Activated T-cell treated with anti-CD3 and anti-CD28 coated beads for 4 hours (primary cell): ENCODE measurements at regions not wholly inside any gene's neighbourhood (a gene's known extent, or its start where the extent isn't known, plus 50 kb on each side); places are given as distances from the start of the nearest gene placed in this dataset.

Experiments
- DNase-seq: peaks from one replicate; pipeline ENCODE4 v3.0.0-alpha.2; 2020

DNA sequence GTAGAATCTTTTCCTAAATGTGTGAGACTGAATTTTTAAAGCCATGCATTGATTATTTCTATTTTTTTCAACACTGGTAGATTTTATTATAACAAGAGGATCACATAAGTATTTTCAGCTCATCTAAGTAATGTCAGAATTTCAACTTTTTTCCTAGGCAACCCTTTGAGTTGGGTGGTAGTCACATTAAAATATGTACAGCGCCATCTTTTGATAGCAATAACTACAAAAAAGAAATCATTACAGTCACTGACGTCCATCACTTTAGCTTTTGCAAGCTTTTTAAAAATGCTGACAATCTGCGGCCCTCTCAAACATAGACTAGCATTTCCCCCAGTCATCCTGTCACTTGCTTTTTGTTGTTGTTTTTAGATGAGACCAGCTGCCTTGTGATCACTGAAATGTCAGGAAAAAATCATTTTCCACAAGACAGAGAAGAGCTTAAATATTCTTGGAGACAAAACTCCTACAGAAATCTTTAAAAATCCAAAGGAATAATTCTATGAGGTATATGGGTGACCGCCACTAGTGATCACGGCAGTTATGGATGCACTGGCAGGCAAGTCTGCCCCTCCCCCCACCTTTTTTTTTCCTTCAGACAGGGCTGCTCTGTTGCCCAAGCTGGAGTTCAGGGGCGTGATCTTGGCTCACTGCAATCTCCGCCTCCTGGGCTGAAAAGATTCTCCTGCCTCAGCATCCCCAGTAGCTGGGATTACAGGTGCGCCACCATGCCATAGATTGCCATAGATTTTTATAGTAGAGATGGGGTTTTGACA lies 384.0 kb upstream of the KCNMB2 start:
- DNase-seq: no peak

DNA sequence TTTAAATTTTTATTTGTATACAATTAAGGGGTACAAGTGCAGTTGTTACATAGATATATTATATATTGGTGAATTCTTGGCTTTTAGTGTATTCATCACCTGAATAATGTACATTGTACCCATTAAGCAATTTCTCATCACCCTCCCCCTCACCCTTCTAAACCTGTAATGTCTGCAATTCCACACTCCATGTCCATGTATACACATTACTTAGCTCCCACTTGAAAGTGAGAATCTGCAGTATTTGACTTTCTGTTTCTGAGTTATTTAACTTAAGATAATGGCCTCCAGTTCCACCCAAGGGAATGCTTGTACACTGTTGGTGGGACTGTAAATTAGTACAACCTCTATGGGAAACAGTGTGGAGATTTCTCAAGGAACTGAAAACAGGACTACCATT lies 383.2 kb upstream of the KCNMB2 start:
- DNase-seq: no peak

DNA sequence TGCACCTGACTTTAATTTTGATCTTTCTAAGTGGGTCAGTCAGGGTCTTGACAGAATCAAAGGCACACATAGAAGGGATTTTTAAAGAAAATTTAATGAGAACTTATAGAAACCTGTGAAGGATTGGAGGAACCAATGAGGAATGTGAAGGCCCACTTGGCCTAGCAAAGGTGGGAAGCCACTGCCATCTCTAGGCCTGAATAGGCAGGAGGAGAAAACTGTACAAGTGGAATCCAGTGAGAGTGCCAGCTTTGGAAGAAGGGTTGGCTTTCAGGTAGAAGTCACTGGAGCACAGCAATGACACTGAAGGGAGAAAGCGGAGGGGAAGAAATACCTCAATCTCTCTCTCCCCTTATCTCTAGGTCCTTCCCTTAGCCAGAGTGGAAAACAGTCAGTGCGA lies 380.7 kb upstream of the KCNMB2 start:
- DNase-seq: no peak

DNA sequence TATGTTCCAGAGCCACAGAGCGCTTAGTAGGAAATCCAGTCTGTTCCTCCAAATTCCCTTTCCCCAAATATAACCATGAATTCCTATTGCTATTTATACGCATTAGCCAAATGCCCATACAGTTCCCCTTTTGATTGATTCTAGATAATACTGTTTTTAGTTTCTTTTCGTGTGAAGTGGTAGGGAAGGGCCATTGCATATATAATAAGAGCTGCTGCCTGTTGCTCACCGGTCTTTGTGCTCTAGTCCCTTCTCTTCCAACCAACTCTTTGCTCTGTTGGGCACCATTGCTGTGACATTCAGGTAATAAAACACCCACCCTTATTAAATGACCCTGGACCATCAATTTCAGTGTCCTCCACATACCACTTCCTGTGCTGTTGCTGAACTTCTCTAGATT lies 379.9 kb upstream of the KCNMB2 start:
- no peak for DNase-seq

DNA sequence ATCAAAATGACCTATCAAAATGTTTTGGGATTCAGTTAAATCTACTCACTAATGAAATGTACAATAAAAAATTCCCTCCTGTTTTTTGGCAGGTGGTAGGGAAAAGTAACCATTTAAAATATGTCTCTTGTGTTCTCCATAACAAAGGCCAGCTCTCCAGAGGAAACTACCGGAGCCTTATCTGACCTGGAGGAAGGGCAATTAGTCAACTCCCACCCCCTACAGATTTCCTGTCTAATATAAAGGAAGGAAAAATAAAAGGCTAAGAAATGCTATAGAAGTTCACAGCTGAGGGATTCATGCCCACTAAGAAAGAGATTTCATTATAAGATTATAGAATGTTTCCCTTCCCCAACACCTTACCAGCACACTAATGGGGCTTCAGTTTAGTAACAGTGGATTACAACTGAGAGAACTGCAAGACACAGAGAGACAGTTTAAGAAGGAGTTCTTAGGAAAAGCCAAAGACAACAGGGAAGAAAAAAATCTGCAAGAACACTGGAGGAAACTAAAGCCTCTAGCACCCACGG lies 376.5 kb upstream of the KCNMB2 start:
- no peak for DNase-seq

DNA sequence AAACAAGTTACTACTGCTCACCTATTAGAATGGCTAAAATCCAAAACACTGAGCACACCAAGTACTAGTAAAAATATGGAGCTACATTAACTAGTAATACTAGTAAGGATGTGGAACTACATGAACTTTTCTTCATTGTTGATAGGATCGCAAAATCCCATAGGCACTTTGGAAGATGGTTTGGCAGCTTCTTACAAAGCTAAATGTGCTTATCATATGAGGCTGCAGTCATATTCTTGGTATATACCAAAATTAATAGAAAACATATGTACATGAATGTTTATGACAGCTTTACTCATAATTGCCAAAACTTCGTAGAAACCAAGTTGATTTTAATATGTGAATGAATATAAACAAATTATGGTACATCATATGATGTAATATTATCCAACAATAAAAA lies 366.8 kb upstream of the KCNMB2 start:
- DNase-seq: no peak

DNA sequence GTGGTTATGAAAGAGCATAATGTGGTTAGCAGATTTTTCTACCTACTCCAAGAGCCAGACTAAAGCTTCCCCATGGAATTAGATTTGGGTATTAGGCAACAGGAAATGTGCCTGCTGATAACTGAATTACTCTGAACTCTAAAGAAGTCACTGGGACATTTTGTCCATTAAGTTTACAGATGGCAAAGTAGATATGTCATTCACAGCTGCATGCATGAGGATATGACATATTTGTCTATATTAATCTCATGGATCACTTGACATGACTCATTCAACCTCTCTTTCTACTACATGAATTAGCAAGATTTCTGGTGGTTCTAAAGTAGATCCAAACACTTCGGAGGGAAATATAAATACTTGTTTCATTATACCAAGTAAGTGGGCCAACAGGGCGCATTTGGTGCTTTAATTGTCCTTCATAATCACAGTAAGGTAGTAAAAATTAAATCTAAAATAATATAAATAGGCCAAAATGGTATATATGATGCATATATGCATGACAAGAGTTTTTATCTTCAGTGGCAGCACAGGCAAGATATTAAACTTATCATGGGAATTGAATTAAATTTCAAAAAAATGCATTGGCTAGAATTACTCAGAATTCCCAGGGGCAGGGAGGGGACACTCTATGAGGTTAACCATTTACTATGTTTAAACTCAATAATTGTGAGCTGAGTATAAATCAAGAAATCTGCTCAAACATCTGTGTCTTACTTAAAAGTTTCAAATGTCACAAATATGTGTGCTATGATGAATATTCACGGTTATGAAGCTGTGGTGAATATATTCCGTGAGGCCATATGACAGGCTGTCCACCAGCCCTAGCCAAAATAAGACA lies 365.3 kb upstream of the KCNMB2 start:
- DNase-seq: no peak

DNA sequence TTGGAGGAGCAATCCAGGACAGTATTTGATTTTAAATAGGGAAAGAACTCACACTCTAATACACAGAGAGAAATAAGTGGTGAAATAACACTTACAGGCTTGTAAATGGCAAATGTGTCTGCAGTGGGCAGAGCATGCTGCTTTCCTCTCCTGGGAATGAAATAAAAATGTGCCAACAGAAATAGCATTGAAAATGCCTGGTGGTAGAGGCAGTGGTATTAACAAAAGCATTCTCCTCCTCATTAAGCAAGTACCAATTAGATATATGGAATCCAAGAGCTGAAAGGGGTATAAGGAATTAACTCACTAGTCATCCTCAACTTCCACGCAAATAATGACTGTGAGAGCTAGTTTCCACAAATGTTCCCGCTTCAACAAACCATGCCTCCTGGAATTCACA lies 364.1 kb upstream of the KCNMB2 start:
- no peak for DNase-seq

DNA sequence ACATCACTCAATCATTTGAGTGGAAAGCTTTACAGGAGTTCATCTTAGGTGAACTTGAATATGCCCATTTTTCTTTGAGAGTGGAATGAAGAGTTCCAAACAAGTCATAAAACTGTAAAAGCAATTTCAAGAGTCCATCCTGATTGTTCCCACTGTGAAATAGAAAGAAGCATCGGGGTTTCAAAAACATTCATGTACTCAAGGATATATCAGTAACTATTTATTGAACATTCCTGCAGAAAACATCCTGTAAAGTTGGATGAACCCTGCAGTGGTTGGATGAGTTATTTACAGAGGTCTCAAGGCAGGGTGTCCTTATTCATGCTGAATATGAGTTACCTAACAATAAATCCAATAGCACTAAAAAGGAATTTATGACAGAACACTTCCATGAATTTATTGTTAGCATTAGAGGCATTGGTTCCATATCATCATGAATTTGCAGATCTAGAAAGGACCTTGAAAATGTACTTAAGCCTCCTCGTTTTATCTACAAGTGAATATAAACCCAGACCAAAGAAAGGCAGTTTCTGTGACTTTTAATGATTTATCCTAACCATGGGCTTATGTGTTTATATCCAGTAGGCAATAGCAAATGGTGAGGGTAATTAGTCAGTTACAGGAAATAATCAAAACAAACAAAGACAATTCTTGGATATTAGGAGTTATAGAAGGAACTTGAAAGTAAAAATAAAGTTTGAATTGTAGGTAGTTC lies 361.9 kb upstream of the KCNMB2 start:
- DNase-seq: no peak

DNA sequence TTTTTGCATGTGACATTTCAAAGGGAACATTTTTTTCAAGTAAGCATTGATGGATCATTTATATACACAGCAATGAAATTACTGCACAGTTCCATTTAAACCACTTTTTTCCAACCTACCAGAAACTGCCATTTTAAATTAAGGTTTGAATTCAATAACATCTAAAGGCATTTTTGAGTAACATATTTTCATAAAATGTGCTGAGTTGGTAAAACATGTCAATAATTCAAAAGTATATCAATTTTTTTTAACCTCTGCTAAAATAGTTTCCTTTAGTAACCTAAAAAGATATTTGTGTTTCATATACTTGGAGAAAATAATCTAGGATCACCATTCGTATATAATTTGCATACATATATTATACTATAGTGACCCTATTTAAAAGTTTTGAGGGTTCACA lies 355.1 kb upstream of the KCNMB2 start:
- no peak for DNase-seq

DNA sequence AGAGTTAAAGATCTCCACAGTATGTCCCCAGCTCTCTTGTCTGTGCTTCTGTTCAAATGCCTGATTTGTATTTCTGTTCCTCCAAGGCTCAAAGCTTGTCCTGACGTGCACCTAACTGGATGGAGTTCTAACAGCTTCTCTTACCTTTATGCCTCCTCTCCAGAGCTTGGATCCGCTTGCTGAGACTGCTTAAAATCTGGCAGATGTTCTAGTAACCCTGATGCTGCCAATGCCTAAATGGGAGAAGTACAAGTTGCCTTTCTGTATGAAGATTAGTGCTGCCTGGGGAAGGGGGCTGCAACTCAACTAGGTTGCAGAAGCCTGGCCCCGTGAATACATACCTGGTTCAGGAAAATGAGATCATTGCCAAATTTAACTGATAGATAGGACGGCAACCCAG lies 354.5 kb upstream of the KCNMB2 start:
- no peak for DNase-seq

DNA sequence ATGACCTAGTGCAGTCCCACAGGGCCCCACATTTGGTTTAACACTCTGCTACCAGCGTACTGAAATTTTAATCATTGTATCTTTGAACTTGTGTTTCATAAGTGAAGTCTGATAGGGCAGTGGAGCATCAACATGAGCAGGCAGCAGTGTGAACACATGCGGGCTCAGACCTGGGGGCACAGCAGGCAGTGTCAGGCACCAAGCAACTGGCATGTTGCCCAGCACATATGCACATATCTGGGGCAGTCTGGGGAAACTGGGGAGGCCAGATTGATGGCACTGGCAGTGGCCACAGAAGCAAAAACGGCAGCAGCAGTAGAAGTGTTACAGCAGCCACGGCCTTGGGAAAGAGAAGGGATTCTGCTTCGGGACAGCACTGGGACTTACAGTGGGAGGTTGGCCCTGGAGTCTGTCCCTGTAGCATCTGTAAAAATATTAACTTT lies 353.9 kb upstream of the KCNMB2 start:
- no peak for DNase-seq

DNA sequence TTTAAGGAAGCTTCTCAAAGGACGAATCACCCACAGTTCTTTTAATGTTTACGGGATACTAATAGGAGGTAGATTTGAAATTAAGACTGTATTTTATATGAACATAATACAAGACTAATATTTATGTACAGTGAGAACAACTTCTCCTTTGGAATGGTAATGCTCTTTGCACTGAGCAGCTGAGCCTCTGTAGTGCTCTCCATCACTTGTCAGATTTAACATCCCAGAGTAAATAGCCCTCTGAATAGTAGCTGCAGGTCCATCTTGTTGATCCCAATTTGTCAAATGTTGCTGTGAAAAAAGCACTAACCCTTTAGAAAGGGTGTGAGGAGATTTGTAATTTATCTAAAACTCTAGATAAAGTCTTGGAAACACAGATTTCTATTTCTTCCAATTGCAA lies 351.4 kb upstream of the KCNMB2 start:
- no peak for DNase-seq

DNA sequence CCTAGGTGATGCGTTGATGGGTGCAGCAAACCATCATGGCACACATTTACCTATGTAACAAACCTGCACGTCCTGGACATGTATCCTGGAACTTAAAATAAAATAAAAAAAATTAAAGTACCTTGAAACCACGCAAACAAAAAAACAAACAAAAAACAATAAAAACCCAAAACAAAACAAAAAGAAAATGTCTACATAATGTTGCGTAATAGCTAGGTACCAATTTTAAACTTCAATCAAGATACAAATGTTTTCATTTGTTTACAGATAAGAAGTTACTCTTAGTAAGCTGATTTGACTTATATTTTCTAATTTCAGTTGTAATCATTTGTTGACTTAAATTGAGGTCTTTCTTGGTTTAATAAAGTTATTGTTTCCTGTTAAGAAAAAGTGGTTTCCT lies 349.6 kb upstream of the KCNMB2 start:
- no peak for DNase-seq

DNA sequence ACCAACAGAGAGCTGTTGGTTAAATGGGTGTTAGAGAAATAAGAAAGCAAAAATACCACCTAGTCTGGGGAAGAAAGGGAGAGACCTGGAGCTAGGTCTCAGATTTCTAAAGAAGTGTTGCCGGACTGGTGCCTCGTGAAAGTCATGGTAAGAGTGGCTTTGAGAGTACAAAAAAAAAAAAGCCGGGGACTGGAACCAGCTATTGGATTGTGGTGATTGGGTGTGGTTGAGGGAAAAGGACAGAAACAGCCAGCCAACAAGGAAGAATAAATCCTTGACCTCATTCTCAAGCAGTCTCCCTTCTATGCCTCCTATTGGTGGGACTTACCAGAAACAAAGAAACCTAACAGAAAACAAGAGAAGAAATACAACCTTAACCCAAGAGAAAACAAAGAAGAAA lies 346.4 kb upstream of the KCNMB2 start:
- DNase-seq: no peak

DNA sequence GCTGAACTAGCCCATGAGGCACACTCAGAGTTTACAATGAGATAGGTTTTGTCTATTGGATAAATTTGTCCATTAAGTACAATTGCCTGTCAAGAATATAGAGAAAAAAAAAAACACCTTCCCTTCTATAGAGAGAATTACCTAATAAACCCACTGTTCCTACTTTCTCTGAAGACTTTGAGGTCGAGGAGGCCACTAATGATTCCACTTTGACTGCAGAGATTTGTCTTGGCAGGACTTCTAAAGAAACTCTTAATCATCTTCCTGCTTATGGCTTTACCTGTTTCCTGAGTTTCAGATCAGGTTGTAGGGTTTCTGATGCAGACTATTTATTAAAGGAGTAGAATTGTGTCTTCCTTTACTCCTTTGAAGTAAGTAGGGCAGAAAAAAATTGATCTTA lies 342.4 kb upstream of the KCNMB2 start:
- no peak for DNase-seq

DNA sequence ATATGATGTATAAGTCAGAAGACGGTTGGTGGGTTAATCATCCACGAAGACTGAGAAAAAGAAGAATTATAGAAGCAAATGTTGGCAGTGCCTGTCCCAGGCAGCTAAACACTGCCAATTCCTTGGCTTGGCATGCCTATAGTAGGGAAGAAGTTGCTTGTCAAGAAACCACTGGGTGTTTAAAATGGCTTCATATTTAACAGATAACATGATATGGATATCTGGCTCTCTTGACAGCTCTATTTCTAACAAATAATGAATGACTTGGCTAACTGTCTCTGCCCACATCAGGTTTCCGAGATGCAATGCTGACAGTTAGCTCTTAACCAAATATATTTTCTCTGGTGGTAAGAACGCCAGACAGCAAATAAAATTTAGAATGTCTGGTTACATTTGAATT lies 341.7 kb upstream of the KCNMB2 start:
- DNase-seq: no peak

DNA sequence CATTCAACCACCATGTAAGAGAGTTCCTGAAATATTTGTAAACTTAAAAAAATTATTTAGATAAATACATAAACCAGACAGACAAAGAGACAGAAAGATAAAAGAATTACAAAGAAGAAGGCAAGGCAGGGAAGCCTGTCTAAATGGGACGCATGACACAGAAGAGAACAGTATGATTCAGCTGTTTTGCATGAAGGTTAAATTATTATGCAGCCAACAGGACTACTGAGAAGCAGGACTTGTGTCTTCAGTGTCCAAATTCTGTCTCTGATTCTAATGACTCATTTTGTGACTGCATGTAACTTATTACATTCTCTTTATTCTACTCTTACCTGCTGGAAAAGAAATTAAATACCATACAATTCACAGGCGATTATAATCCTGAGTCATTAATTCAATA lies 340.4 kb upstream of the KCNMB2 start:
- no peak for DNase-seq

DNA sequence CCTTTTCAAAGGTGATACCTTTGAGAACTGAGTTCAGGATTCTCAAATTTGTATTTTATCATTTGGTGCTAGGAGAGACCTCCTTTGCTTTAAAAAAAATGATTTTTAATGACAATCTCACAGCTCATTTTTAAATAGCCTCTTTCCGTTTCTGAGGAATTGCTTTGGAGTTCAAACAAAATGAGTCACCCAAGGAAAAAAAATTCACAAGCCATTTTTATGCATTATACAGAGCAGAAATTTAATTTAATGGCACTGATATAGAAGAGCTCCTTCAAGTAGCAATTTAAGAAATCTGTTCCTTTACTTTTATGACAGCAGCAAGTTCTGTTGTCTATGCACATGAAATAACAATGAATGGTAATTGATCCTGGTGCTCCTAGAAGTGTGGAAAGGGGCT lies 337.9 kb upstream of the KCNMB2 start:
- no peak for DNase-seq

DNA sequence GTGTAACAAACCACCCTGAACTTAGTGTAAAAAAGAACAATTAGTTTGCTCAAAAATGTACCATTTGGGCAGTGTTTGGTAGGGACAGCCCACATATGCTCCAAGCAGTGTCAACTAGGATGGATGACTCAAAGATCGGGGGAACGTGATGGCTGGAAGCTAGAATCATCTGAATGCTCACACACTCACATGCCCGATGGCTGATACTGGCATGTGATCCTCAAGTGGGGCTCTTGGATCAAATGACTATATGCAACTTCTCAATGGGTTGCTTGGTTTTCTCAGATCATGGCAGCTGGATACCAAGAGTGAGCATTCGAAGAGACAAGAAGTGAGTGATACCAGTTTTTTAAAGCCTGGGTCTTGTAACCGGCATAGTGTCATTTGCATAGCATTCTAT lies 335.9 kb upstream of the KCNMB2 start:
- no peak for DNase-seq

DNA sequence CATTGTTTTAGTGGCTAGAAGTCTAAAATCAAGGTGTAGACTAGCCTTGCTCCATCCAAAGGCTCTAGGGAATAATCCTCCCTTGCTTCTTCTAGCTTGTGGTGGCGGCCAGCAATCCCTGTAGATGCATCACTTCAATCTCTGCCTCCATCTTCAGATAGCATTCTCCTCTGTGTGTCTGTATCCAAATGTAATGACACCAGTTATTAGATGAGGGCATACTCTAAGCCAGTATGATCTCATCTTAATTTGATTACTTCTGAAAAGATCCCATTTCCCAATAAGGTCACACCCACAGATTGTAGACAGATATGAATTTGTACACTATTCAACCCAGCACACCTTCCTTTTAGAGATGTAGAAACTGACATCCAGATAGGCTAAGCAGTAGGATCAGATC lies 334.5 kb upstream of the KCNMB2 start:
- no peak for DNase-seq

DNA sequence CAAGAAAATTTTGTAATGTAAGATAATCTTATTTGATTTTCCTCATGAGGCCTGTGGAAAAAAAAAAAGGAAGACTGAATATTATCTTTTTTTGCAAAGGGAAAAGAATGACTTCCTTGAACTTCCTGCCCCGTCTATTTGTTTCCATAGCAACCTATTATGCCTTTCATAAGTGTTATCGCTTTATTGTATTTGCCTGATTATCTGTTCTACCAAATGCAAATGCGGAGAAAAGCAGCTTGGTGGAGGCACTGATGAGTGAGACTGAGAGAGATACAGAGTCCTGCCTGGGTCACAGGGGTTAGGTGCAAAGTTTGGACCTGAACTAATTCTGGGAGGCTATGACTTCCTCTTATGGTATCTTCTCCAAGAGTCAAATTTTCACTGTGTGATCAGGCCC lies 334.0 kb upstream of the KCNMB2 start:
- no peak for DNase-seq

DNA sequence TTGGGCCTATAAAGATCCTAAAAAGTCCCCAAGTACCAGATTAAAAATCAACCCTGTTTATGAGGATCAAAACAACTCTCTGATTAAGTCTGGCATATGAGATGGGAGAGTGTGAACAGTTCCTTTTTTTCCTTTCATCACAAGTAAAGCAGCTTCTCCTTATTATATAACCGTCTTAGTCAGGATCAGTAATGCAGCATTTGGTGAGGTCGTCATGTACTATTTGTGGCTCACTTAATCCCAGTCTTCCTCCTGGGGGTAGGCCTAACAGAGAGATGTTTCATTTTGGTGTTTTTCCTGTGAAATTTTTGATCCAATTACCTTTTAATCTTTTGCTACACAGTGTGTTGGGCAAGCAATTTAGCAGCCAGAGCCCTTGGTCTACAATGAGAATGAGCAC lies 333.1 kb upstream of the KCNMB2 start:
- DNase-seq: no peak

DNA sequence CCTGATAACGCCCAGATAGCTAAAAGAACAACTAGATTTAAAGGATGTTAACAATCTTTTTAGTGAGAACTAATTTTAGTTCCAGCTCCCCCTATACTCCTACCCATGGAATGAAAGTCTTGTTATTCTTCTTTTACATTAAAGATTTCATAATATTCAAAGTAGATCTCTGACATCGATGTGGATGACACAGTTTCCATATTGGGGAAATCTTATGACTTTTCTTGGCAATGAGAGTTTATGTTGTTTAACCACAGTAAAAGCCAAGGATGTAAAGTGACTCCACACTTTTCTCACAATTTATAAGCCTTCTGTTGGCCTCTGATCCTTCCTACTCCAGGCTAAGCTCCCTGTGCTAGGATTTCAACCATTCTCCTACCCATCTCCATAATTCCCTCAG lies 332.6 kb upstream of the KCNMB2 start:
- DNase-seq: no peak
